ENCODE measurements at regions not wholly inside any gene's neighbourhood (a gene's known extent, or its start where the extent isn't known, plus 50 kb on each side); places are given as distances from the start of the nearest gene placed in this dataset.

- Histone ChIP-seq H3K27me3 (no peaks in the 10 kb centered on the region), H3K27ac (peak overlapping the region; percentile 18 to 23), H3K4me1 (peaks cover 0 to 61% of the 10 kb centered on the region in 2 donors), H3K4me3 (no peak overlapping the region), H3K36me3 (no peaks in the 10 kb centered on the region), H3K9me3 (no peaks in the 10 kb centered on the region)
- DNase-seq (ENCODE audit: low spot score): no peak
- TF ChIP-seq, protein P1, sequence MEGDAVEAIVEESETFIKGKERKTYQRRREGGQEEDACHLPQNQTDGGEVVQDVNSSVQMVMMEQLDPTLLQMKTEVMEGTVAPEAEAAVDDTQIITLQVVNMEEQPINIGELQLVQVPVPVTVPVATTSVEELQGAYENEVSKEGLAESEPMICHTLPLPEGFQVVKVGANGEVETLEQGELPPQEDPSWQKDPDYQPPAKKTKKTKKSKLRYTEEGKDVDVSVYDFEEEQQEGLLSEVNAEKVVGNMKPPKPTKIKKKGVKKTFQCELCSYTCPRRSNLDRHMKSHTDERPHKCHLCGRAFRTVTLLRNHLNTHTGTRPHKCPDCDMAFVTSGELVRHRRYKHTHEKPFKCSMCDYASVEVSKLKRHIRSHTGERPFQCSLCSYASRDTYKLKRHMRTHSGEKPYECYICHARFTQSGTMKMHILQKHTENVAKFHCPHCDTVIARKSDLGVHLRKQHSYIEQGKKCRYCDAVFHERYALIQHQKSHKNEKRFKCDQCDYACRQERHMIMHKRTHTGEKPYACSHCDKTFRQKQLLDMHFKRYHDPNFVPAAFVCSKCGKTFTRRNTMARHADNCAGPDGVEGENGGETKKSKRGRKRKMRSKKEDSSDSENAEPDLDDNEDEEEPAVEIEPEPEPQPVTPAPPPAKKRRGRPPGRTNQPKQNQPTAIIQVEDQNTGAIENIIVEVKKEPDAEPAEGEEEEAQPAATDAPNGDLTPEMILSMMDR (IDR thresholded peaks at IDR 0.05): no peak
Observed at GRCh38 chr9:110066929-110067716, 140.8 kb downstream of the C9orf152 start.

DNA sequence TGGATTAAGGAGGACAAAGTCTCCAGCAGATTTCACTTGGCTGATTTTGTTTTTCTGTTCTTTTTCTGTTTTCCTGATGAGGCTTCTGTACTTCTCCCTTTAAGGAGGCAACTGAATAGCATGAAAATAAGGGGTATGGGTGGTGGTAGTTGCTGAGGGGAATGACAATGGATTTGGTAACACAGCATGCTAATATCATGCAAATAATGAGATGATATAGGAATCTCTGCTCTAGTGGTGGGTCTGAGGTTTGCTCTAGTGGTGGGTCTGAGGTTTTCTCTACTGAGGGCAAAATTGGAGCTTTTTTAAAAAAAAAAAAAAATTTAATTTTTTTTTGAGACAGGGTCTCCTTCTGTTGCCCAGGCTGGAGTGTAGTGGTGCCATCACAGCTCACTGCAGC, 139.7 kb downstream of the C9orf152 start:
- DNase-seq (ENCODE audit: low spot score): no peak
- H3K4me1 ChIP-seq: peaks cover 0 to 70% of the 10 kb centered on the region in 2 donors
- no peaks in the 10 kb centered on the region for H3K27me3 ChIP-seq
- no peak overlapping the region for H3K4me3 ChIP-seq
- no peaks in the 10 kb centered on the region for H3K9me3 ChIP-seq
- TF ChIP-seq, protein P1 (IDR thresholded peaks at IDR 0.05): no peak
- peak overlapping the region; percentile 18 to 26 for H3K27ac ChIP-seq
- H3K36me3 ChIP-seq: no peaks in the 10 kb centered on the region

GRCh38 chr9:110069326-110070248, 138.4 kb downstream of the C9orf152 start:
- no peaks in the 10 kb centered on the region for H3K9me3 ChIP-seq
- peak overlapping the region; percentile 8 to 43 for H3K27ac ChIP-seq
- peaks cover 0 to 69% of the 10 kb centered on the region in 2 donors for H3K4me1 ChIP-seq
- TF ChIP-seq, protein P1 (IDR thresholded peaks at IDR 0.05): no peak
- H3K36me3 ChIP-seq: no peaks in the 10 kb centered on the region
- no peak overlapping the region for H3K4me3 ChIP-seq
- no peaks in the 10 kb centered on the region for H3K27me3 ChIP-seq
- peak; percentile 73 for DNase-seq (ENCODE audit: low spot score)

GRCh38 chr9:110072597-110073355, 135.2 kb downstream of the C9orf152 start:
- no peak for DNase-seq (ENCODE audit: low spot score)
- TF ChIP-seq, protein P1 (IDR thresholded peaks at IDR 0.05): no peak
- Histone ChIP-seq H3K36me3 (no peaks in the 10 kb centered on the region), H3K27ac (peak overlapping the region; percentile 56 to 75), H3K9me3 (no peaks in the 10 kb centered on the region), H3K4me1 (peaks cover 0 to 49% of the 10 kb centered on the region in 2 donors), H3K27me3 (no peaks in the 10 kb centered on the region), H3K4me3 (no peak overlapping the region)

DNA sequence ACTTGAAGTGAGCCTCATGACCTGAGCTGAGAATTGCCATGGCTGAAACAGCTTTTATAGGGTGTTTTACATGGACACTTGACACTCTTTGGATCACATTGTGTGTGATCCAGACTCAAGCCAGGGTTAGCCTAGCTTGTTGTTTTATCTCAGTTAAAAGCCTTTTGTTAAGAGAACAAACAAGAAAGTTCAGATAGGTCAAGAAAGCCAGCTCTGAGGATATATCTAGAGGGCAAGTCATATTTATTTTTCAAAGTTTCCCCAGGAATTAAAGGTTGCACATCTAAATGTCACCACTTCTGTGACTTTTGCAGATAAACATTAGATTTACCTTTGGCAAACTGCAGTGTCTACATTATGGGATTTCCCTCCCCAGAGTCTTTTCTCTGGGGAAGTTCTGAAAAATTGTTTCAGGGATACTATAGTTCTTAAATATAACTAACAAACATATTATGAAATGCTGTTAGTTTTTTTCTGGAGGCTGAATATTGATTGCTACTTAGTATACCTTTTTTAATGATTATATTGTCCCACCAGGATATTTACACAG, 134.5 kb downstream of the C9orf152 start:
- Histone ChIP-seq H3K36me3 (no peaks in the 10 kb centered on the region), H3K4me1 (peaks cover 0 to 49% of the 10 kb centered on the region in 2 donors), H3K4me3 (no peak overlapping the region), H3K27ac (peak overlapping the region; percentile 56 to 75), H3K27me3 (no peaks in the 10 kb centered on the region), H3K9me3 (no peaks in the 10 kb centered on the region)
- TF ChIP-seq, protein P1 (IDR thresholded peaks at IDR 0.05): no peak
- no peak for DNase-seq (ENCODE audit: low spot score)
